Ramos (cell line): ENCODE measurements at regions not wholly inside any gene's neighbourhood (a gene's known extent, or its start where the extent isn't known, plus 50 kb on each side); places are given as distances from the start of the nearest gene placed in this dataset.

Source experiments
- in situ Hi-C: fragments of 300-500 bp; cut with MboI; formaldehyde crosslinking; loops from one replicate; pipeline ENCODE4 v1.14.3; 2022; ENCODE audit warnings: low sequenced_read_pairs; ENCODE audit not compliant: unreplicated experiment

DNA sequence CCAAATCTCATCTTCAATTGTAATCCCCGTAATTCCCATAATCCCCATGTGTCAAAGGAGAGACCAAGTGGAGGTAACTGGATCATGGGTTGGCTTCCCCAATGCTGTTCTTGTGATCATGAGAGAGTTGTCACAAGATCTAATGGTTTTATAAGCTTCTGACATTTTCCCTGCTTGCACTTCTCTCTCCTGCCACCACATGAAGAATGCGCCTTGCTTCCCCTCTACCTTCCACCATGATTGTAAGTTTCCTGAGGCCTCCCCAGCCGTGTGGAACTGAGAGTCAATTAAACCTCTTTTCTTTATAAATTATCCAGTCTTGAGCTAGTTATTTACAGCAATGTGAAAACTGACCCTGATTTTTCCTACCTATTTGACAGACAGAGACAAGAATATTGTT lies 162.5 kb upstream of the SYT6 start:
- in situ Hi-C loops: no loop called here

DNA sequence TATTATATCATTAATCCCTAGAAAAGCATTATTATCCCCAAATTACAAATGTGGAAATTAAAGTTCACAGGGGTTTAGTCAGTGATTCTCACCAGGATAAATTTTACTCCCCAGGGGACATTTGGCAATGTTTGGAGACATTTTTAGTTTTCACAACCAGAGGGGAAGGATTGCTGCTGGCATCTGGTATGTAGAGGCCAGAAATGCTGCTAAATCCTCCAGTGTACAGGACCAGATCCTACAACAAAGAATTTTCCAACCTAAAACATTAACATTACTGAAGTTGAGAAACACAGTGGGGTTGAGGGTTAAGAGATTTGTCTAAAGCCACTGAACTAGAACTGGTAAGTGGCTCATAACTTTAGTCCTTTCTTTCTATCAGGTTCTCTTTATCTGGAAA lies 162.0 kb upstream of the SYT6 start:
- in situ Hi-C loops: no loop called here

DNA sequence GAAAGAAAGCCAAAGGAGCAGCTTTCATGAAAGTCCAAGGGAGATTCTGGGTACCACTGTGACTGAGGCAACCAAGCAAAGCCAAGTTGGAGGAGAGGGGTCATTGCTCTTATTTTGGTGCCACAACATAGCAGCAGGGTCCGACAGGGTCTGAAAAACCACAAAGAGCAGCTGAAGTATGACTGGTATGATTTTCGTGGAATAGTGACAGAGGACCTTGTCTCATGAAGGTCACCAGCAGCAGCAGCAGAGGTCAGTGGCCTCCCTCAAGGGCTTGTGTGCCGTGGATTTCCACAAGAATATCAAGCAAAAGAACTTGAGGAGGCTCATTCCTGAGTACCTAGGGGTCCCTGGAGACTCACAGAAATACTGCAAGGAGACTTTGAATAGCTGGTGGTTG lies 160.9 kb upstream of the SYT6 start:
- in situ Hi-C loops: no loop called here

DNA sequence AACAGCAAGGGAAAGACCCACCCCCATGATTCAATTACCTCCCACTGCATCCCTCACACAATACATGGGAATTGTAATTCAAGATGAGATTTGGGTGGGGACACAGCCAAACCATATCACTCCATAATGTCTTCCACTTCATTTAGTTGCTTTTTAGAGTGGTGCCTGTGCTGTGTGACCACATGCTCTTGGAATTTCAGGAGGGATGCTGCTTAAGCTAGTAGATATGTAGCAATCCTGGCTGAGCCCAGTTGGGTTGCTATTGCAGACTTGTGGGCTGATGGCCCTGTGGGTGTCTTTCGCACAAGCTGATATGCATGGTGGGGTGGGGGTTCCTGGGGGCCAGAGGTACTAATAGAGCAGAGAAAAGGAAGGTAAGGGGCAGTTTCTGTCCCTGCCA lies 160.4 kb upstream of the SYT6 start:
- in situ Hi-C loops: no loop called here

DNA sequence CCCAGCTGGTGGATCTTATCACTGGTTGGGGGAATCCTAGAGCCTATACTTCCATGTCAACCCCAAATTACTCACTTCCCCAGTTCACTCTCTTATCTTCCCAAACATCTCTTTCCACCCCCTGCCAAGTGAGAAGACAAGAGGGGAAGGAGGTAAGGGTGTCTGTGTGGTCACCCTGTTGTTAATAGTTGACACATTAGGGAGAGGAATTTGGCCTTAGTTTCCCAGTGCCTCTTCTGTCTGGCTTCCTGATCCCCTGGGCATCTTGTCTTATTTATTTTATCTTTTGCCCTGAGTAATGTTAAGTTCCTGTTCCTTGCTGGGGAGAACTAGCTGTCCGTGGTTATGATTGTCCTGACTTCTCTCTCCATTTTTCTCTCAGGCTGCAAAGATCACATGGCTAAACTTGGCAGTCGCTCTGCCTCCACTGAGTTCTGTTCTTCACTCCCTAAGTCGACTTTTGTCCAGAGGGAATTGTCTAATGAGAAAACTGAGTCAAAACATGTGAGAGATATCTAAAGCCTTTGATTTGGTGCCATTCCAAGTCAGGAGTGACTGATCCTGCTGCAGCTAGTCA lies 157.1 kb upstream of the SYT6 start:
- in situ Hi-C loops: no loop called here

DNA sequence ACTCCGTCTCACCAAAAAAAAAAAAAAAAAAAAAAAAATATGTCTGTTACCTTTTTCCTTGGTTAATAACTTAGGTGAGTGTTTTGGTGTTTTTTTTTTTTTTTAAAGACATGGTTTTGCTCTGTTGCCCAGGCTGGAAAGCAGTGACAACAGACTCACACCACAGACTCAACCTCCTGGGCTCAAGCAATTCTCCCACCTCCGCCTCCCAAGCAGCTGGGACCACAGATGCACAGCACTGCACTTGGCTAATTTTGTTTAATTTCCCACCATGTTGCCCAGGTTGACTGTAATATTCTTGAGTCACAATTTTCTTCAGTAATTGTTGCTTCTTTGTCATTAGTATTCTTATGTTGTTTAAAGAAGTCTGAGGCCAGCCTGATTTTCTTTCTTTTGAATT lies 149.2 kb upstream of the SYT6 start:
- in situ Hi-C loops: no loop called here

DNA sequence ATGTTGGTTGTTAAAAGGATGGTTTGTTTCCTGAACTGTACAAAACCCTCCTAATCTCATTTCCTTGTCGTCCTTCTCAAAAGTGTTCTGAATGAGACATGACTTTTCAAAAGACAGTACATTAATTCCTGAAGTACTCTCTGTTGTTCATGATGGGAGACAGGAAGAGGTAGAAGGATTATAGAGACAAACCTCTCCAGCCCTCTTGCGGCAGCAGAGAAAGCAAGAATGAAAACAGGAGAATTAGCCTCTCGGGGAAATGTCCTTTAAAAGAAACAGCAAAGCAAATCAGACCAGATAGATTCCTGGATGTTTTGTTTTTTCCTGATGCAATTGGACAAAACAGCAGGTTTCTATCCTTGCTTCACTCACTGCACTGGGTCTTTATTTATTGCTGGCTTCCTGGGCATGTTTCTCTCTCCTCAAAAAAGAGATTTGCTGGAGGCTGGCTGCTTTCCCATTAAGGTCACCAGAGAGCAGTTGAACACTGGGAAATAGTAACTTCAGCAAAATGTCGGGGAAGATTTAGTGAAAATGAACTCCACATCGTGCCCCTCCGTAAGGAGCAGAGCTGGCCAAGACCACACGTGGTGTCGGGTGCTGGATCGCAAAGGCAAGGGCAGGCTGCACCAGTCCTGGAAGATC lies 145.8 kb upstream of the SYT6 start:
- in situ Hi-C loops: loop anchor here (25.0 kb wide), 1 partner anchor 462 kb away; no protein-coding TSS in a partner anchor

DNA sequence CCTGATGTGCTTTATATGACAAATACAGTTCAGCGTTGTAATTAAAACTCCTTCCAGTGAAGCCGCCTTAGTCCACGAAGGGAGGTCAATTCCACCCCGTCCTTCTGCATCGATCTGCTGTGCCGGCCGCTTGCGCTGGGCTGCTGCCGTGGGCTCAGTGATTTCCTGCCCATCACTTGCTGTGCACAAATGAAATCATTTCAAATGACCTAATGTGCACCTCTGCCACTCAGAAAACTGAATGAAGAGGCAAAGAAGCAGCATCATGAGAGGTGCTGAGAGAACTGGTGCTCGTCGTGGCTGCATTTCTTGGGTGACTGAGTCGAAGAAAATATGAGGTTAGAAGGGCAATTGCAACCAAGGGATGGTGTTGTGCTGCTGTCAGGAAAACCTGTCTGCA lies 144.3 kb upstream of the SYT6 start:
- in situ Hi-C loops: loop anchor here (25.0 kb wide), 1 partner anchor 461 kb away; no protein-coding TSS in a partner anchor

DNA sequence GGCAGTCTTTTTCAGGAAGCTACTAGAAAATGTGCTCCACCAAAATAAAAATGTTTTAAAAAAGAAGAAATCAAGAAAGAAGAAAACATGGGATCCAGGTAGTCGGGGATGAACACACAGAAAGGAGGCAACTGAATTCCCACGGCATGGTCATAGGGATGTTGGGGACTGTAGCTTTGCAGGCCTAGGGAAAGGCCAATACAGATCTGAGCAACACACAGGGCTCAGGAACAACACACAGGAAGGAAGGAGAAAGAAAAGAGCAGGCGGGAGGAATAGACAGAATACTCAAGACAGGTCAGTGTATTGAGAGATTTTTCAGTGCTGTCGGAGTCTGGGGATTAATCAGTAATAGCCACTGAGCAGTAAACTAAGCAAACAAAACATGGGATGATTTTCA lies 142.7 kb upstream of the SYT6 start:
- in situ Hi-C loops: loop anchor here (25.0 kb wide), 1 partner anchor 459 kb away; no protein-coding TSS in a partner anchor

DNA sequence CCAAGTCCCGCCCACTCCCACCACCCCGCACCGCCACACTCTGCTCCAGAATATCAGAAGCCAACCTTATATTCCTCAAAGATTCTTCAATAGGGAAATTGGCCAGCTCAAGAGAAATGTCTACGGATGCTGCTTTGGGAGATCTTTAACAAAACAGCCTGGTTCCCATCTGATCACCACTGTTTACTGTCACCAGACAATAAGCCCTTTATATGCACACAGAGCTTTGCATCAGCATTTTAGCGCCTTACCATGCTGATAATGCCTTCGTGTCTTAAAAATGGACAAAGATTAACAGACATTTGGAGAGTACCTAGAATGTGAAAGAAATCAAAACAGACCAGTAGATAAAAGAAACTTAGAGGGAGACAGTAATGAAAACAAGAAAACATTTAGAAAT lies 141.7 kb upstream of the SYT6 start:
- in situ Hi-C loops: loop anchor here (25.0 kb wide), 1 partner anchor 458 kb away; no protein-coding TSS in a partner anchor

DNA sequence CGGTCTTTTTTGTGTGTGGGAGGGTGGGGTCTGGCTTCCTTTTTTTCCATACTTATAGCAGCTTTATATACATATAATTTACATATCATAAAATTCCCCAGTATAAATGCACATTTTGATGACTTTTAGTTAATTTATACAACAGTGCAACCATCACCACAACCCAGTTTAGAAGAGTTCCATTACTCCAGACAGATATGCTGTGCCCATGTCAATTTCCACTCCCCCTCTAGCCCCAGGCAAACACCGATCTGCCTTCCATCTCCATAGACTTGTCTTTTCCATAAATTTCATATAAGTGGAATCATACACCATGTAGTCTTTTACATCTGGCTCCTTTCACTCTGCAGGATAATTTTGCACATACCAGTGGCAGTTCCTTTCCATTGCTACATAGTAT lies 139.2 kb upstream of the SYT6 start:
- in situ Hi-C loops: loop anchor here (25.0 kb wide), 1 partner anchor 456 kb away; no protein-coding TSS in a partner anchor

DNA sequence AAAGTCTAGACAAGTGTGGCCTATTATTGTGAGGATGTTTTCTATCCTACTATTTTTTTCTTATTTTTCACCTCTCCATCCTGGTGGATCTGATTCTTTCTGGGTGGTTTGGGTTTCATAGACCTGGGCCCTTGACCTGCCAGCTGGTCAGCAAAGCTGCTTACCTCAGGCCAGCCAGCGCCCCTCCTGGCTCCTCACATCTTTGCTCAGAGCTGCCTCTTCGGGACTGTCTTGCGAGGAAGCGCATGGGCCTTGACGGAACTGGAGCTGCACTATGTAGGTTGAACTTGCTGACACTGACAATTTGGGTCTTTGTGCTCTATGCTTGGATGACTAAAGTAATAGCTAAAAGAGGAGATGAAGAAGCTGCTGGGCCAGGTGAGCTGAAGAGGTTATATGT lies 138.5 kb upstream of the SYT6 start:
- in situ Hi-C loops: loop anchor here (25.0 kb wide), 1 partner anchor 455 kb away; no protein-coding TSS in a partner anchor

DNA sequence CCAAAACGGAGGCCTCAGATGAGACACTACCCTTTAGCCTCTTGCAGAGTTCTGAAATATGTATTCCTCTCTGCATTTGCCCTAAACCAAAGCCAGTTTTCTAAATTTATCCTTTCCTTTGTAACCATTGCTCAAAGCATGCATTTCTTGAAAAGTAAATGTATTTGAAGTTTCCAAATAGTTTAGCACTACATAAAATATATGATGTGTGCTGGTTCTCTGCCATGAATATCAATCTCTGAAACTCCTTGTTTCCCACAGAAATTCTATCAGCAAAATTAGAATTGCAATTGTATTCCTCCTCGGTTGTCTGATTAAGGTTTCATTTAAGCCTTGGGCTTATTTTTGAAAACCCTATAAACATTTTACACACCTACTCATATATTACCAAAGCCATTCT lies 137.1 kb upstream of the SYT6 start:
- in situ Hi-C loops: loop anchor here (25.0 kb wide), 1 partner anchor 453 kb away; no protein-coding TSS in a partner anchor

DNA sequence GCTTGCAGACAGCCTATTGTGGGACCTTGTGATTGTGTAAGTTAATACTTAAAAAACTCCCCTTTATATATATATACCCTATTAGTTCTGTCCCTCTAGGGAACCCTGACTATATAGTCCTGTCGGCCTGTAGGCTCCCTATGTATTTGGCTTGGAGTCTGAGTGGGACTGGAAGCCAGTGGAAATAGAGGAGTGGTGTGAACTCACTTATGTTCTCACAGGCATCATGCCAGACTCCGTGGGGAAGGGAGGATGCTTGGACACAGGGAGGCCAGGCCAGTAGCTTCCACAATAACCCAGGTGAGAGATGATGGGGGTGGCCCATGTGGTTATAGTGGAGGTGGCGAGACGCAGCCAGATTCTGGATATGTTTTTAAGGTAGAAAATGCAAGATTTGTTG lies 136.7 kb upstream of the SYT6 start:
- in situ Hi-C loops: loop anchor here (25.0 kb wide), 1 partner anchor 453 kb away; no protein-coding TSS in a partner anchor

DNA sequence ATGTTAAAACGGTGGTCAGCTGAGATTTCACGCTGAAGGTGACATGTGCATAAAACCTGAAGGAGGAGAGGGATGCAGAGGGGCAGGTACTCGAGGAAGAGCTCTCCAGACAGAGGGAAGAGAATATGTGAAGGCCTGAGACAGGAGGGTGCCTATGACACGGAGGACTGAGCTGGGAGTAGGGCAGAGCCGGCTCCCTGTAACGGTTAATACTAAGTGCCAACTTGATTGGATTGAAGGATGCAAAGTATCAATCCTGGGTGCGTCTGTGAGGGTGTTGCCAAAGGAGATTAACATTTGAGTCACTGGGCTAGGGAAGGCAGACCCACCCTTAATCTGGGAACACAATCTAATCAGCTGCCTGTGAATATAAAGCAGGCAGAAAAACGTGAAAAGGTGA lies 136.2 kb upstream of the SYT6 start:
- in situ Hi-C loops: loop anchor here (25.0 kb wide), 1 partner anchor 453 kb away; no protein-coding TSS in a partner anchor

DNA sequence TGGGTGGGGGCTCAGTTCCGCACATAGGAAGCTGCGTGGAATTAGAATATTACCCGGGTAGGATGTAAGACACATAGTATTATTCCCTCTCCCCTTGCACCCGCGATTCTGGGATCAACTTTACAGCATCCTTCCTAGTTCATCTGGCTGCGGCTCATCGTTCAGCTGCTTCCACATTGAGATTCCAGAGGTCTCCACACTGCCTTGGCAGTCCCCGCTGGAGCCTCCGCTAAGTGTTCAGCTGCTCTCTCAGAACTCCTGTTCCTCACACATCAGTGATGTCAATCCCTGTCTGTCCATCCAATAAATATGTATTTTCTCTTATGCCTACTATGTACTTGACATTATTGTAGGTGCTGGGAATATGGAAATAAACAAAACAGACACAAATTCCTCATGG lies 135.6 kb upstream of the SYT6 start:
- in situ Hi-C loops: loop anchor here (25.0 kb wide), 1 partner anchor 452 kb away; no protein-coding TSS in a partner anchor

DNA sequence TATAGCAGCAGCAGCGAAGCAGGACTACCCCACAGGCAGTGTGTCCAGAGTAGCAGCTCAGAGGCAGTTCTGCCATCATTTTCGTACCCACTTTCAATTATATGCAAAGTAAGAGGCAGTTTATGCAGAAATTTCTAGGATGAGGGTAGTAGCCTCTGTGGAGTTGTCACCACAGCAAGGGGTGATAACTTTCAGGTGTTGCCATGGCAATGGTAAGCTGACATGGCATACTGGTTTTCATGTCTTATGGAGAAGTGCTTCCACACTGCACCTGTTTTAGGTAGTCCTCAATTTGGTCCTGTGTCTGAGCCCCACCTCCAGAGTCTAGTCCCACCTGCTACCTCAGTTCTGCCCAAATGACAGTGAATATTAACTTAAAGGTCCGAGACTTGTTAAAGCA lies 133.3 kb upstream of the SYT6 start:
- in situ Hi-C loops: loop anchor here (25.0 kb wide), 1 partner anchor 450 kb away; no protein-coding TSS in a partner anchor

DNA sequence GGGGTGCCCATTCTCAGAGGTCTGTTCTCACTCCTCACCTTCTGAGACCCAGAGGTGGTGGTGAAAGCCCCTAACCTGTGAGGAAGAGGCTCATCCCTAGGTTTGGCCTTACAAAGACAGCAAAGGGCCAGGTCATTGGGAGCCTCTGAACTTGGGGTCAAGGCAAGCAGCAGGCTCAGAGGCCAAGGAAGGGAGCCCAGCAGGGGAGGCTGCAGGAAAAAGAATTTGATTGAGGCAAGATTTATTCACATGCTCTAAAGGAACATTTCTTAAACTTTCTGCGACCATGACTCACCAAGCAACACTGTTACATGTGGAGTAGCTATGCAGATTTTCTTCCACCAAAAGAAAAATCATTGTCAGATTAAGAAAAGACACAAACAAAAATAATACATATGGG lies 132.5 kb upstream of the SYT6 start:
- in situ Hi-C loops: loop anchor here (25.0 kb wide), 1 partner anchor 449 kb away; no protein-coding TSS in a partner anchor

DNA sequence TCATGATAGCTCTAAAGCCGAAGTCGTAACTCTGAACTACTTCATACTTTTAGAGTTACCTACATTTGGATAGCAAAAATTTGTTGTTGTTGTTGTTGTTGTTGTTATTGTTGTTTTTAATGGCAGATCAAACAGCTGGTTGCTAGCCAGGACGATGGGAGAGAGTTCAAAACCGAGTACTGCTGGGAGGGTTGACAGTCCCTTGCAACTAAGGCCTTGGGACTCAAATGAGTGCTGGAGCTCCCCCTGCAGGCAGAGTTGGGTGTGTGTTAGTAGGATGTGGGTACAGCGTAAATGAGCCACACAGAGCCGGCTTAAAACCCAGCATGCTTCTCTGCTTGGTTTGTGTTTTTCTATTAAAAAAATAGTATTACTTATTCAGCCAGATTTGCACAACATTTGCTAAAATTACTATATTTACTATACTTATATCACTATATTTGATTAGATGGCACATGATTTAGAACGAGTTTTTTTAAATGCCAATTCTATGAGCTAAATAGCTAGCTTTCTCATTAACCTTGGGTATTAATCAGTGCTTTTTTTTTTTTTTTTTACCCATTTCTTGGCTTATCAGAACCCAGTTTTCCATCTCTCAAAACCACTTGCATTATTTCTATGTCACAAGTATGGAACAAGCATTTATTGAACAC lies 129.2 kb upstream of the SYT6 start:
- in situ Hi-C loops: loop anchor here (25.0 kb wide), 1 partner anchor 446 kb away; no protein-coding TSS in a partner anchor

DNA sequence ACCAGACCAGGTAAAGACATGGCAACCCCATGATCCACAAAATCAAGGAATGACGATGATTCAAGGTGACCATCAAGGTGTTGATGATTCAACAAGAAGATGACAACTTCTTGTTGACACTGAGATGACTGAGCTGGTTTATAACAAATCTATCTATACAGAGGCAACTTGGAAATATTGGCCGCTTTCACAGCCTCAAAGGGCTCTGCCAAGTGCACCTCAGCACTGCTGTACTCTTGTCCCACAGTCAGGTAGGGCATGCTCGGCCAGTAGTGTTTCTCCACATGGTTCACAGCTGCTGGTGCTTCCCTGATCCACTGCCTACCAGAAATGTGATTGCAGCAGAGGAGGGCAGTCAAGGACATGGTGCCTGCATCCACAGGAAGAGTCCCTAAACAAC lies 125.2 kb upstream of the SYT6 start:
- in situ Hi-C loops: loop anchor here (25.0 kb wide), 1 partner anchor 442 kb away; no protein-coding TSS in a partner anchor

DNA sequence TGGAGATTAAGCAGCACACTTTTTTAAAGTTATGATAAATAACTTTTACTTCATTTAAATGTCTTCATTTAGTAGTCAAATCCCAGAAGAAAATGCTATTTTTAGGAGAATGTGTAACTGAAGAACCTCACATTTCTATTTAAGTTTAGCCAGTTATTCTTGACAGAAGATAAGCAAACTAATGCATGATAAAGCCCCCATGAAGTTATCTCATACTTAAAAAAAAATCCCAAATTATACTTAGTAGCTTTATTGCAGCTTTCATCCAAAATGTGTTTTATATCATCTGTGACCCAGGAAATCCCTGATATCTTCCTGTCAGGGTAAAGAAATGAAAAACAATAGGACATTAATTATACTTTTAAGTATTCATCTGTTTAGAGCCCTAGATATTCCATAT lies 124.8 kb upstream of the SYT6 start:
- in situ Hi-C loops: loop anchor here (25.0 kb wide), 1 partner anchor 441 kb away; no protein-coding TSS in a partner anchor
